NCI-H2171 (cell line): ENCODE measurements at regions not wholly inside any gene's neighbourhood (a gene's known extent, or its start where the extent isn't known, plus 50 kb on each side); places are given as distances from the start of the nearest gene placed in this dataset.

Experiments
- DNase-seq: peaks from one replicate; lab custom pipeline; 2025; lab: John Stamatoyannopoulos, UW

GRCh38 chr11:112355726-112356125 lies 95.1 kb upstream of the PLET1 start:
- DNase-seq, result no peak

- no peak for DNase-seq
Measured at GRCh38 chr11:112357488-112357887, 96.8 kb upstream of the PLET1 start.

GRCh38 chr11:112361396-112361795 lies 100.7 kb upstream of the PLET1 start:
- DNase-seq, result no peak

GRCh38 chr11:112363527-112363926 lies 102.9 kb upstream of the PLET1 start:
- DNase-seq, result no peak

- no peak for DNase-seq
Measured at GRCh38 chr11:112364962-112365481, 104.4 kb upstream of the PLET1 start.

GRCh38 chr11:112366012-112366411 lies 105.4 kb upstream of the PLET1 start:
- no peak for DNase-seq

GRCh38 chr11:112366777-112367176 lies 106.1 kb upstream of the PLET1 start:
- no peak for DNase-seq

GRCh38 chr11:112367461-112367860 lies 106.8 kb upstream of the PLET1 start:
- DNase-seq, result no peak

GRCh38 chr11:112367895-112368294 lies 107.2 kb upstream of the PLET1 start:
- DNase-seq, result no peak

GRCh38 chr11:112368381-112368780 lies 107.7 kb upstream of the PLET1 start:
- DNase-seq, result no peak

- no peak for DNase-seq
Measured at GRCh38 chr11:112369374-112369773, 108.7 kb upstream of the PLET1 start.

GRCh38 chr11:112369916-112370315 lies 109.3 kb upstream of the PLET1 start:
- DNase-seq, result no peak

- no peak for DNase-seq
Measured at GRCh38 chr11:112374486-112375140, 114.0 kb upstream of the PLET1 start.

- DNase-seq, result no peak
Measured at GRCh38 chr11:112377946-112378345, 117.3 kb upstream of the PLET1 start.

GRCh38 chr11:112380464-112380863 lies 119.8 kb upstream of the PLET1 start:
- DNase-seq, result no peak

GRCh38 chr11:112381578-112381977 lies 120.9 kb upstream of the PLET1 start:
- no peak for DNase-seq

- DNase-seq, result no peak
Measured at GRCh38 chr11:112382561-112382960, 121.9 kb upstream of the PLET1 start.

GRCh38 chr11:112388496-112388895 lies 127.8 kb upstream of the PLET1 start:
- no peak for DNase-seq

GRCh38 chr11:112391086-112391485 lies 130.4 kb upstream of the PLET1 start:
- DNase-seq, result no peak

- no peak for DNase-seq
Measured at GRCh38 chr11:112392904-112393303, 132.2 kb upstream of the PLET1 start.

- no peak for DNase-seq
Measured at GRCh38 chr11:112394304-112394703, 133.6 kb upstream of the PLET1 start.

- no peak for DNase-seq
Measured at GRCh38 chr11:112396076-112396475, 135.4 kb upstream of the PLET1 start.

- DNase-seq, result no peak
Measured at GRCh38 chr11:112398798-112399478, 138.3 kb upstream of the PLET1 start.
